Osteocyte (in vitro differentiated cells): ENCODE measurements at regions not wholly inside any gene's neighbourhood (a gene's known extent, or its start where the extent isn't known, plus 50 kb on each side); places are given as distances from the start of the nearest gene placed in this dataset.

Experiments
- DNase-seq: peaks from one replicate; pipeline ENCODE4 v3.0.0; 2021; ENCODE audit warnings: mixed read lengths; ENCODE audit not compliant: unreplicated experiment; ENCODE audit errors: extremely low spot score
- H3K27ac Mint-ChIP-seq: one replicate; pipeline ENCODE4 v1.8.0; 2021; ENCODE audit warnings: mild to moderate bottlenecking, mixed read lengths; ENCODE audit not compliant: unreplicated experiment
- H3K27me3 Mint-ChIP-seq: one replicate; pipeline ENCODE4 v1.8.0; 2021; ENCODE audit warnings: mixed read lengths; ENCODE audit not compliant: unreplicated experiment
- H3K36me3 Mint-ChIP-seq: one replicate; pipeline ENCODE4 v1.8.0; 2021; ENCODE audit warnings: mixed read lengths; ENCODE audit not compliant: unreplicated experiment
- H3K4me1 Mint-ChIP-seq: one replicate; pipeline ENCODE4 v1.8.0; 2021; ENCODE audit warnings: mixed read lengths; ENCODE audit not compliant: unreplicated experiment
- H3K4me3 Mint-ChIP-seq: one replicate; pipeline ENCODE4 v1.8.0; 2021; ENCODE audit warnings: mild to moderate bottlenecking, moderate library complexity, mixed read lengths; ENCODE audit not compliant: unreplicated experiment
- H3K9me3 Mint-ChIP-seq: one replicate; pipeline ENCODE4 v1.8.0; 2021; ENCODE audit warnings: mixed read lengths; ENCODE audit not compliant: unreplicated experiment
- TF ChIP-seq, protein P1 (sequence below): fragments of 200-600 bp; sonication (generic); IDR thresholded peaks from 2 replicates; pipeline ENCODE4 v1.5.0; 2021; ENCODE audit warnings: antibody characterized with exemption, mild to moderate bottlenecking, moderate library complexity

DNA sequence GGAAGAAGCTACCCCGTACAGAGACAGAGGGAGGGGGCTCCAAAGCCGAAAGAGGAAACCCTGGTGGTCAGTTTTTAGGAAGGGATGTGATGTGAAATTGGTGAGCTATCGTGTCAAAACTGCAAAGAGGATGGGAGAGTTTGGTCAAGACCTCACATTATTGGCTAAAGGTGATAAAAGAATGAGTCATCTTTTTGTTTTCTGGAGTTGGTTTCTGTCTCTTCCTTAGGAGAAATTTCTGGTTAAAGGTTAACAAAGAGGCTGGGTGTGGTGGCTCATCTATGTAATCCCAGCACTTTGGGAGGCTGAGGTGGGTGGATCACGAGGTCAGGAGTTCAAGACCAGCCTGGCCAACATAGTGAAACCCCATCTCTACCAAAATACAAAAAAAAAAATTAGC is 217.8 kb upstream of the CBLB start:
- Mint-ChIP-seq H3K4me1 (no peaks in the 10 kb centered on the region), H3K4me3 (no peak overlapping the region), H3K36me3 (no peaks in the 10 kb centered on the region), H3K27me3 (no peaks in the 10 kb centered on the region), H3K9me3 (no peaks in the 10 kb centered on the region), H3K27ac (no peak overlapping the region)
- TF ChIP-seq, protein P1, sequence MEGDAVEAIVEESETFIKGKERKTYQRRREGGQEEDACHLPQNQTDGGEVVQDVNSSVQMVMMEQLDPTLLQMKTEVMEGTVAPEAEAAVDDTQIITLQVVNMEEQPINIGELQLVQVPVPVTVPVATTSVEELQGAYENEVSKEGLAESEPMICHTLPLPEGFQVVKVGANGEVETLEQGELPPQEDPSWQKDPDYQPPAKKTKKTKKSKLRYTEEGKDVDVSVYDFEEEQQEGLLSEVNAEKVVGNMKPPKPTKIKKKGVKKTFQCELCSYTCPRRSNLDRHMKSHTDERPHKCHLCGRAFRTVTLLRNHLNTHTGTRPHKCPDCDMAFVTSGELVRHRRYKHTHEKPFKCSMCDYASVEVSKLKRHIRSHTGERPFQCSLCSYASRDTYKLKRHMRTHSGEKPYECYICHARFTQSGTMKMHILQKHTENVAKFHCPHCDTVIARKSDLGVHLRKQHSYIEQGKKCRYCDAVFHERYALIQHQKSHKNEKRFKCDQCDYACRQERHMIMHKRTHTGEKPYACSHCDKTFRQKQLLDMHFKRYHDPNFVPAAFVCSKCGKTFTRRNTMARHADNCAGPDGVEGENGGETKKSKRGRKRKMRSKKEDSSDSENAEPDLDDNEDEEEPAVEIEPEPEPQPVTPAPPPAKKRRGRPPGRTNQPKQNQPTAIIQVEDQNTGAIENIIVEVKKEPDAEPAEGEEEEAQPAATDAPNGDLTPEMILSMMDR = no peak
- no peak for DNase-seq

DNA sequence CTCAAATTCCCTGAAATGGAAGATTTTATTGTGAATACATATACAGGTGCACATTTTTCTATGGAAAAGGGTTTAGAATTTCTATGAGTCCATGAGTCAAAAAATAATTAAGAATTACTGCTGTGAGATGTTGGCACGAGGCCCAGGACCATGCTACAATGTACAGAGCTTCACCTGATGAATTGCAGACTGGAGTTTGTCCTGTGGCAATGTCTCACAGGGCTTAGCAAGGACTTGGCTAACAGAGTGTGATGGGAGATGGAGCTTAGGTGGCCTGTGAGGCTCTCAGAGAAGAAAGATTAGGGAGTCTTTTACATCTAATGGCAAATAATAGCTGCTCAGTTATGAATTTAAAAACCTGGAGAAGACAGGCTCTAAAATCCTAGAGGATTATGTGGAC is 219.5 kb upstream of the CBLB start:
- TF ChIP-seq, protein P1 = no peak
- H3K9me3 Mint-ChIP-seq = no peaks in the 10 kb centered on the region
- no peak overlapping the region for H3K4me3 Mint-ChIP-seq
- no peaks in the 10 kb centered on the region for H3K27me3 Mint-ChIP-seq
- H3K36me3 Mint-ChIP-seq = no peaks in the 10 kb centered on the region
- no peak for DNase-seq
- H3K4me1 Mint-ChIP-seq = no peaks in the 10 kb centered on the region
- H3K27ac Mint-ChIP-seq = no peak overlapping the region

DNA sequence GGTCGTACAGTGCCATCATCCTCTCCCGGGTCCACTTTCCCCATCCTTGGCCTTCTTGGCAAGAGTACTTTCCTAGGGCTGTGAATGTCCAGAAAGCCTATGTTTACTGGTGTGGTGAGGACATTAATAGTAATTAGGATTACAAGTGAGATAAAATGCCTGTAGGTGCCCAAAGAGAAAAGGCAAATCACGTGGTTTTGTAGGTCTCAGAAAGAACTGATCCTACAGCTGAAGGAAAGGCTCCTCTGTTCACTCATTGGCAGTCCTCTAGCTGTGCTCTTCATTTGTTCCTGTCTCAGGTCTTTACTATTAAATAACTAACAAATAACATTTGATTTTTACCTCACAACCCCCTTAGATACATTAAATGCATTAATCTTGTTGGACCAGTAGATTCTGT is 220.1 kb upstream of the CBLB start:
- Mint-ChIP-seq H3K27me3 (no peaks in the 10 kb centered on the region), H3K27ac (no peak overlapping the region), H3K4me1 (no peaks in the 10 kb centered on the region), H3K36me3 (no peaks in the 10 kb centered on the region), H3K9me3 (no peaks in the 10 kb centered on the region), H3K4me3 (no peak overlapping the region)
- DNase-seq = no peak
- TF ChIP-seq, protein P1 = no peak

DNA sequence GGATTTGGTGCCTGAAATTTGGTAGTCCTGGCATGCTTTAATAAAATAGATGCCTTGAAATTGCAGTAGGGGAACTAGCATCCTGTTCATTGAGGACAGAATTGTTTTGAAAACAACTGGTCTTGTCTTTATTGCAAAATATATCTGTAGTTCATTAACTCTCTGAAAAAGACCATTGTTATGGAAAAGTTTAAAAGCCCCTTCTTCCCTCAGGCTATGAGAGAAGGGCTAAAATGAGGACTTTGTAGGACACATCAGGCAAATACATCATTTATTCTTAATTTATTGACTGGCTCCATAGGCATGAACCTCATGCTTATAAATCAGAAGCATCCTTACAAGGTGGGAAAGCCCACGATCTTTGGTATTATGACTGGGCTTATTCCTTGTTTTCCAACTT is 221.0 kb upstream of the CBLB start:
- DNase-seq = no peak
- H3K27ac Mint-ChIP-seq = no peak overlapping the region
- H3K4me3 Mint-ChIP-seq = no peak overlapping the region
- H3K36me3 Mint-ChIP-seq = no peaks in the 10 kb centered on the region
- H3K9me3 Mint-ChIP-seq = no peaks in the 10 kb centered on the region
- no peaks in the 10 kb centered on the region for H3K4me1 Mint-ChIP-seq
- H3K27me3 Mint-ChIP-seq = no peaks in the 10 kb centered on the region
- TF ChIP-seq, protein P1 = no peak

DNA sequence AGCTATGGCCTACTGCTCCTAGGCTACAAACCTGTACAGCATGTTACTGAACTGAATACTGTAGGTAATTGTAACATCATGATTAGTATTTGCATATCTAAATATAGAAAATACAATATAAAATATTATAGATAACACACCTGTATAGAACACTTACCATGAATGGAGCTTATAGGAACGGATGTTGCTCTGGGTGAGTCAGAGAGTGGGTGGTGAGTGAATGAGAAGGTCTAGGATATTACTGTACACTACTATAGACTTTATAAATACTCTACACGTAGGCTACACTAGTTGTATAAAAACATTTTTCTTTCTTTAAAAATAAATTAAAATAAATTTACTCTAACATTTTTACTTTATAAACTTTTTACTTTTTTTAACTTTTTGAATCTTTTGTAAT is 224.0 kb upstream of the CBLB start:
- no peaks in the 10 kb centered on the region for H3K27me3 Mint-ChIP-seq
- no peaks in the 10 kb centered on the region for H3K9me3 Mint-ChIP-seq
- H3K36me3 Mint-ChIP-seq = no peaks in the 10 kb centered on the region
- H3K27ac Mint-ChIP-seq = no peak overlapping the region
- H3K4me3 Mint-ChIP-seq = no peak overlapping the region
- DNase-seq = no peak
- H3K4me1 Mint-ChIP-seq = peaks cover 5% of the 10 kb centered on the region
- TF ChIP-seq, protein P1 = no peak
